NT2/D1 (cell line): ENCODE measurements at regions not wholly inside any gene's neighbourhood (a gene's known extent, or its start where the extent isn't known, plus 50 kb on each side); places are given as distances from the start of the nearest gene placed in this dataset.

Experiments used
- SUZ12 ChIP-seq: IDR thresholded peaks from 2 replicates; pipeline ENCODE4 v1.6.1; 2011; ENCODE audit not compliant: insufficient read length, insufficient read depth; ENCODE audit errors: extremely low read depth
- YY1 ChIP-seq: IDR thresholded peaks from 2 replicates; pipeline ENCODE4 v1.6.1; 2011; ENCODE audit not compliant: insufficient read length, insufficient read depth

DNA sequence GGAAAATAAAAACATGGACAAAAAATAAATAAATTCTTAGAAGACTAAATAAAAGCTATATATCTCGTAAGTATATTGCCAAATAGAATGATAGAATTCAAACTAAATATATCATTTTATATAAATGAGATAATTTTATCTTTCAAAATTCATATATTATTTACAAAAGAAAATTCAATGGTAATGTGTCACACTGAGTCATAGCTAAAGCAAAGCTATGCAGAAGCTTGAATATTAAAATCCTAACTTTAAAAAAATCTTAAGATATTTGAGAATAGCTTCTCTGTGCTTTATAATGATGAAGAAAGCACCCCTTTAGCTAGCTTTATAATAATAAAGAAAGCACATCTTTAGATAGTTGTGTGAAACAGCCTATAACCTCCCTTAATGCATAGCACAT is 1010.8 kb downstream of the OTOL1 start:
- TF ChIP-seq YY1 = no peak
- TF ChIP-seq SUZ12 = no peak
